ENCODE measurements at regions not wholly inside any gene's neighbourhood (a gene's known extent, or its start where the extent isn't known, plus 50 kb on each side); places are given as distances from the start of the nearest gene placed in this dataset.

DNA sequence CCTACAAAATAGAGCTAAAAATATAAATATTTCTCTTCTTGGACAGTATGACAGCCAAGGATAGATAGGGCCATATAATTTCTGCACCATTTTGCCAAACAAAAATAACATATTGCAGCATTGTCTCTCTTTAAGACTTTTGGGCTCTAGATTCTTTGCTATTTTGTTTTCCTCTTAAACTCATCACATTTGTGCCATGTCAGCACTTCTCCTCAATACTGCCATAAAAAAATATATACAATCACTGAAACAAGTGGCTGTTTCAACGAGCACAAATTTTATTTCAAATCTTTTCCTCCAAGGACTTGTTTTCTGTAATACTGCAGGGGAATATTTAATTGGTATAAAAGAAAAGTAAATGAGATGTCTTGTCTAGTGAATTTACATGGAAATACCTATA, 1570.0 kb upstream of the NUDT12 start:
- ChIA-PET CTCF (no interaction called here), POLR2A (no interaction called here), RAD21 (ENCODE audit: low non-redundant PET in 1 of 2, low total read pairs in 2 of 2, uncharacterized antibody in 2 of 2, unreplicated experiment in 2 of 2) (no interaction called here)
- Histone ChIP-seq H3K9me3 (ENCODE audit: control insufficient read depth in 1 of 2, insufficient read depth in 1 of 2, low read depth in 1 of 2, low read length in 2 of 2) (no peaks in the 10 kb centered on the region), H3K4me1 (ENCODE audit: control insufficient read depth in 1 of 2, insufficient read depth in 2 of 2, low read length in 2 of 2) (no peaks in the 10 kb centered on the region), H3K9me2 (ENCODE audit: insufficient read depth) (0 out of 2 replicates have a peak, but pooled peaks cover 3% of the 10 kb centered on the region), H3K36me3 (ENCODE audit: control insufficient read depth in 1 of 2, insufficient read depth in 2 of 2, low read length in 2 of 2) (no peaks in the 10 kb centered on the region), H2AFZ (ENCODE audit: low read depth, low read length, poor library complexity, severe bottlenecking) (no peak overlapping the region), H3K4me2 (ENCODE audit: low read length) (no peak overlapping the region), H3K79me2 (ENCODE audit: insufficient read depth, low read length) (no peaks in the 10 kb centered on the region), H3K4me3 (replicated peaks in 1 of 2; ENCODE audit: low read depth in 1 of 2, low read length in 2 of 2) (no peak overlapping the region), H3K9ac (ENCODE audit: low read length) (no peak overlapping the region), H3K27me3 (ENCODE audit: insufficient read depth, low read length) (no peaks in the 10 kb centered on the region), H4K20me1 (ENCODE audit: insufficient read depth) (no peaks in the 10 kb centered on the region), H3K27ac (ENCODE audit: low read depth, low read length) (no peak overlapping the region)
- TF ChIP-seq, protein P1, sequence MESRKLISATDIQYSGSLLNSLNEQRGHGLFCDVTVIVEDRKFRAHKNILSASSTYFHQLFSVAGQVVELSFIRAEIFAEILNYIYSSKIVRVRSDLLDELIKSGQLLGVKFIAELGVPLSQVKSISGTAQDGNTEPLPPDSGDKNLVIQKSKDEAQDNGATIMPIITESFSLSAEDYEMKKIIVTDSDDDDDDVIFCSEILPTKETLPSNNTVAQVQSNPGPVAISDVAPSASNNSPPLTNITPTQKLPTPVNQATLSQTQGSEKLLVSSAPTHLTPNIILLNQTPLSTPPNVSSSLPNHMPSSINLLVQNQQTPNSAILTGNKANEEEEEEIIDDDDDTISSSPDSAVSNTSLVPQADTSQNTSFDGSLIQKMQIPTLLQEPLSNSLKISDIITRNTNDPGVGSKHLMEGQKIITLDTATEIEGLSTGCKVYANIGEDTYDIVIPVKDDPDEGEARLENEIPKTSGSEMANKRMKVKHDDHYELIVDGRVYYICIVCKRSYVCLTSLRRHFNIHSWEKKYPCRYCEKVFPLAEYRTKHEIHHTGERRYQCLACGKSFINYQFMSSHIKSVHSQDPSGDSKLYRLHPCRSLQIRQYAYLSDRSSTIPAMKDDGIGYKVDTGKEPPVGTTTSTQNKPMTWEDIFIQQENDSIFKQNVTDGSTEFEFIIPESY (IDR thresholded peaks at IDR 0.05; ENCODE audit: extremely low read depth, insufficient replicate concordance, low read length) = no peak
- TF ChIP-seq ZFX (IDR thresholded peaks at IDR 0.05) = no peak
- no peak for TF ChIP-seq SIN3A (IDR thresholded peaks at IDR 0.05; ENCODE audit: low read depth)
- no peak for TF ChIP-seq FOSL1 (IDR thresholded peaks at IDR 0.05; ENCODE audit: low read depth)
- no peak for TF ChIP-seq EZH2 (IDR thresholded peaks at IDR 0.05)
- TF ChIP-seq, protein P2, sequence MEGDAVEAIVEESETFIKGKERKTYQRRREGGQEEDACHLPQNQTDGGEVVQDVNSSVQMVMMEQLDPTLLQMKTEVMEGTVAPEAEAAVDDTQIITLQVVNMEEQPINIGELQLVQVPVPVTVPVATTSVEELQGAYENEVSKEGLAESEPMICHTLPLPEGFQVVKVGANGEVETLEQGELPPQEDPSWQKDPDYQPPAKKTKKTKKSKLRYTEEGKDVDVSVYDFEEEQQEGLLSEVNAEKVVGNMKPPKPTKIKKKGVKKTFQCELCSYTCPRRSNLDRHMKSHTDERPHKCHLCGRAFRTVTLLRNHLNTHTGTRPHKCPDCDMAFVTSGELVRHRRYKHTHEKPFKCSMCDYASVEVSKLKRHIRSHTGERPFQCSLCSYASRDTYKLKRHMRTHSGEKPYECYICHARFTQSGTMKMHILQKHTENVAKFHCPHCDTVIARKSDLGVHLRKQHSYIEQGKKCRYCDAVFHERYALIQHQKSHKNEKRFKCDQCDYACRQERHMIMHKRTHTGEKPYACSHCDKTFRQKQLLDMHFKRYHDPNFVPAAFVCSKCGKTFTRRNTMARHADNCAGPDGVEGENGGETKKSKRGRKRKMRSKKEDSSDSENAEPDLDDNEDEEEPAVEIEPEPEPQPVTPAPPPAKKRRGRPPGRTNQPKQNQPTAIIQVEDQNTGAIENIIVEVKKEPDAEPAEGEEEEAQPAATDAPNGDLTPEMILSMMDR (IDR thresholded peaks at IDR 0.05 in 2 of 3, conservative IDR thresholded peaks at IDR 0.05 in 1 of 3; ENCODE audit: borderline replicate concordance in 1 of 3, insufficient read depth in 1 of 3, low read depth in 2 of 3, low read length in 2 of 3) = no peak
- no peak for TF ChIP-seq POLR2A (IDR thresholded peaks at IDR 0.05; ENCODE audit: borderline replicate concordance, extremely low read depth, insufficient read depth, insufficient read length)
- TF ChIP-seq CEBPB (IDR thresholded peaks at IDR 0.05; ENCODE audit: low read depth) = no peak
- no peak for TF ChIP-seq ELF1 (IDR thresholded peaks at IDR 0.05; ENCODE audit: borderline replicate concordance, low read depth)
- TF ChIP-seq, protein P3, sequence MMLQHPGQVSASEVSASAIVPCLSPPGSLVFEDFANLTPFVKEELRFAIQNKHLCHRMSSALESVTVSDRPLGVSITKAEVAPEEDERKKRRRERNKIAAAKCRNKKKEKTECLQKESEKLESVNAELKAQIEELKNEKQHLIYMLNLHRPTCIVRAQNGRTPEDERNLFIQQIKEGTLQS (IDR thresholded peaks at IDR 0.05) = no peak
- no peak for TF ChIP-seq SP1 (IDR thresholded peaks at IDR 0.05; ENCODE audit: low read depth)
- no peak for TF ChIP-seq SRF (IDR thresholded peaks at IDR 0.05; ENCODE audit: low read depth)
- intact Hi-C loops (cut with micrococcal nuclease) = no loop called here
- no peak for DNase-seq (ENCODE audit: low read depth, low spot score)
- no peak for ATAC-seq
- no TSS peak for BruUV-seq (replicated peaks)

Measured in HCT116 (cell line).